H1 (cell line): ENCODE measurements at regions not wholly inside any gene's neighbourhood (a gene's known extent, or its start where the extent isn't known, plus 50 kb on each side); places are given as distances from the start of the nearest gene placed in this dataset.
"Not testable (repeated sequence)": the region's sequence is repeated elsewhere in the genome, so short reads cannot be mapped to it uniquely, and the experiment has no call there.

ENCODE experiments used
- CEBPB ChIP-seq: IDR thresholded peaks from 2 replicates; pipeline ENCODE4 v1.6.1; 2012; ENCODE audit warnings: low read depth, low read length
- EZH2 ChIP-seq: fragments of 200-600 bp; sonication (generic); IDR thresholded peaks from 2 replicates; pipeline ENCODE4 v1.7.1; 2012; ENCODE audit warnings: low read depth, mild to moderate bottlenecking, moderate library complexity, low read length, inconsistent platforms; ENCODE audit not compliant: severe bottlenecking
- POLR2A ChIP-seq, 2 experiments: IDR thresholded peaks; 1 replicate in 1 of 2; 2 replicates in 1 of 2; pipeline ENCODE4 v1.6.1; 2011; ENCODE audit warnings: low read depth in 2 of 2, low read length in 2 of 2, mild to moderate bottlenecking in 2 of 2; ENCODE audit errors: control extremely low read depth in 1 of 2
- TCF12 ChIP-seq: IDR thresholded peaks from 2 replicates; pipeline ENCODE4 v1.6.1; 2011; ENCODE audit warnings: low read depth, mild to moderate bottlenecking, low read length
- TF ChIP-seq, protein P1 (sequence below), 3 experiments: IDR thresholded peaks; 1 replicate in 2 of 3; 2 replicates in 1 of 3; pipeline versions ENCODE4 v1.5.1 to v1.6.1; 2011; ENCODE audit warnings: low read length in 3 of 3, mild to moderate bottlenecking in 3 of 3, inconsistent platforms in 2 of 3, low read depth in 1 of 3, moderate library complexity in 1 of 3; ENCODE audit not compliant: insufficient read depth in 1 of 3; ENCODE audit errors: control extremely low read depth in 1 of 3

DNA sequence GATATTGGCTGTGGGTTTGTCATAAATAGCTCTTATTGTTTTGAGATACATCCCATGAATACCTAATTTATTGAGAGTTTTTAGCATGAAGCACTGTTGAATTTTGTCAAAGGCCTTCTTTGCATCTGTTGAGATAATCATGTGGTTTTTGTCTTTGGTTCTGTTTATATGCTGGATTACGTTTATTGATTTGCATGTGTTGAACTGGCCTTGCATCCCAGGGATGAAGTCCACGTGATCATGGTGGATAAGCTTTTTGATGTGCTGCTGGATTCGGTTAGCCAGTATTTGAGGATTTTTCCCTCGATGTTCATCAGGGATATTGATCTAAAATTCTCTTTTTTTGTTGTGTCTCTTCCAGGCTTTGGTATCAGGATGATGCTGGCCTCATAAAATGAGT is 1003.6 kb downstream of the CNTNAP5 start:
- not testable (repeated sequence) for TF ChIP-seq POLR2A (IDR thresholded peaks at IDR 0.05; ENCODE audit: control extremely low read depth in 1 of 2, low read depth in 2 of 2, low read length in 2 of 2); EZH2; TCF12; CEBPB
- TF ChIP-seq, protein P1, sequence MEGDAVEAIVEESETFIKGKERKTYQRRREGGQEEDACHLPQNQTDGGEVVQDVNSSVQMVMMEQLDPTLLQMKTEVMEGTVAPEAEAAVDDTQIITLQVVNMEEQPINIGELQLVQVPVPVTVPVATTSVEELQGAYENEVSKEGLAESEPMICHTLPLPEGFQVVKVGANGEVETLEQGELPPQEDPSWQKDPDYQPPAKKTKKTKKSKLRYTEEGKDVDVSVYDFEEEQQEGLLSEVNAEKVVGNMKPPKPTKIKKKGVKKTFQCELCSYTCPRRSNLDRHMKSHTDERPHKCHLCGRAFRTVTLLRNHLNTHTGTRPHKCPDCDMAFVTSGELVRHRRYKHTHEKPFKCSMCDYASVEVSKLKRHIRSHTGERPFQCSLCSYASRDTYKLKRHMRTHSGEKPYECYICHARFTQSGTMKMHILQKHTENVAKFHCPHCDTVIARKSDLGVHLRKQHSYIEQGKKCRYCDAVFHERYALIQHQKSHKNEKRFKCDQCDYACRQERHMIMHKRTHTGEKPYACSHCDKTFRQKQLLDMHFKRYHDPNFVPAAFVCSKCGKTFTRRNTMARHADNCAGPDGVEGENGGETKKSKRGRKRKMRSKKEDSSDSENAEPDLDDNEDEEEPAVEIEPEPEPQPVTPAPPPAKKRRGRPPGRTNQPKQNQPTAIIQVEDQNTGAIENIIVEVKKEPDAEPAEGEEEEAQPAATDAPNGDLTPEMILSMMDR (IDR thresholded peaks at IDR 0.05; ENCODE audit: control extremely low read depth in 1 of 3, insufficient read depth in 1 of 3, low read depth in 1 of 3, low read length in 3 of 3) = not testable (repeated sequence)
